ENCODE measurements at regions not wholly inside any gene's neighbourhood (a gene's known extent, or its start where the extent isn't known, plus 50 kb on each side); places are given as distances from the start of the nearest gene placed in this dataset.

DNA sequence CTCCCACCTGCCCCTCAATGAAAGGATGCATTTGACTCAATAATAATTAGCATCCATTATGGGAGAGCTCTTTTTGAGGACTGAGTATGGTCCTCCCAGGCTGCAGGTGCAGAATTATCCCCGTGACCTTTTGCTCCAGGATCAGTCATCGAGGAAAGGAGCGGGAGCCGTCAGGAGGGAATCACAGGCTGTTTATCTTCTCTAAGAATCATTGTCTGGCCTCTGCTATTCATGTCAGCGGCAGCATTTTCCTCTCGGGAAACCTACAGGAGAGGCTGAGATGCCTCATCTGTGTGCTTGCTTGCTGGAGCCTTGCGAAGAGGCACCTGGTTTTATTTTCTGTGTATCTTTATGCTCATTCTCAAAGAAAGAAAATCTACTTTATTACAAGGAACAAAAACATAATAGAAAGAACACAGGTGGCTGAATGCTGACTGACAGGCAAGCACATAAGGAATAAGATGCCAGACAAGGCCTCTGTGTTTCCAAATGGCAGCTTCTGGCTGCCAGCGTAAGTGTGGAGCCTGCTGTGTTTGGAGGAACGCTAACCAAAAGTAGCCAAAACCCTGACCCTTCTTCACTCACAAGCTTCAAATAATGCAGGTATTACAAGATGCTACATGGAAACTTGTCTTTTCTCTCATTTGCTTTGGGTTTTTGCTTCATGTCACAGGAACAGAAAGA is 539.1 kb upstream of the MARCKS start:
- Histone ChIP-seq H3K4me3 (ENCODE audit: insufficient read depth, low read depth, low read length) (no peak overlapping the region), H3K36me3 (ENCODE audit: insufficient read depth, low read length) (no peaks in the 10 kb centered on the region), H3K27me3 (ENCODE audit: insufficient read depth, low read length) (no peaks in the 10 kb centered on the region), H3K9me3 (ENCODE audit: insufficient read depth, low read depth, low read length) (no peaks in the 10 kb centered on the region), H3K9ac (ENCODE audit: low read length) (peak overlapping the region; percentile 12), H3K4me2 (ENCODE audit: low read length) (peak overlapping the region; percentile 53), H3K27ac (ENCODE audit: low read depth, low read length) (no peak overlapping the region), H3K79me2 (ENCODE audit: insufficient read depth, low read length) (no peaks in the 10 kb centered on the region), H4K20me1 (ENCODE audit: insufficient read depth, low read length) (no peaks in the 10 kb centered on the region), H2AFZ (ENCODE audit: low read depth, low read length) (peak overlapping the region; percentile 62), H3K4me1 (ENCODE audit: insufficient read depth, low read length) (peaks cover 10% of the 10 kb centered on the region)
- Mint-ChIP-seq H3K27me3 (ENCODE audit: low read depth, unreplicated experiment) (no peaks in the 10 kb centered on the region), H3K9me3 (ENCODE audit: unreplicated experiment) (no peaks in the 10 kb centered on the region), H3K36me3 (ENCODE audit: low read depth, unreplicated experiment) (no peaks in the 10 kb centered on the region), H3K4me3 (ENCODE audit: unreplicated experiment) (no peak overlapping the region), H3K27ac (ENCODE audit: unreplicated experiment) (no peak overlapping the region), H3K4me1 (ENCODE audit: low read depth, unreplicated experiment) (peaks cover 9% of the 10 kb centered on the region)
- no peak for DNase-seq (ENCODE audit: low read depth)
- TF ChIP-seq, protein P1, sequence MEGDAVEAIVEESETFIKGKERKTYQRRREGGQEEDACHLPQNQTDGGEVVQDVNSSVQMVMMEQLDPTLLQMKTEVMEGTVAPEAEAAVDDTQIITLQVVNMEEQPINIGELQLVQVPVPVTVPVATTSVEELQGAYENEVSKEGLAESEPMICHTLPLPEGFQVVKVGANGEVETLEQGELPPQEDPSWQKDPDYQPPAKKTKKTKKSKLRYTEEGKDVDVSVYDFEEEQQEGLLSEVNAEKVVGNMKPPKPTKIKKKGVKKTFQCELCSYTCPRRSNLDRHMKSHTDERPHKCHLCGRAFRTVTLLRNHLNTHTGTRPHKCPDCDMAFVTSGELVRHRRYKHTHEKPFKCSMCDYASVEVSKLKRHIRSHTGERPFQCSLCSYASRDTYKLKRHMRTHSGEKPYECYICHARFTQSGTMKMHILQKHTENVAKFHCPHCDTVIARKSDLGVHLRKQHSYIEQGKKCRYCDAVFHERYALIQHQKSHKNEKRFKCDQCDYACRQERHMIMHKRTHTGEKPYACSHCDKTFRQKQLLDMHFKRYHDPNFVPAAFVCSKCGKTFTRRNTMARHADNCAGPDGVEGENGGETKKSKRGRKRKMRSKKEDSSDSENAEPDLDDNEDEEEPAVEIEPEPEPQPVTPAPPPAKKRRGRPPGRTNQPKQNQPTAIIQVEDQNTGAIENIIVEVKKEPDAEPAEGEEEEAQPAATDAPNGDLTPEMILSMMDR (IDR thresholded peaks at IDR 0.05; ENCODE audit: insufficient read depth, low read depth, low read length), result no peak
- no peak for TF ChIP-seq EZH2 (IDR thresholded peaks at IDR 0.05; ENCODE audit: insufficient read depth, low read length)
- no peak for FAIRE-seq

GRCh38 chr6:113318575-113318917 is 538.6 kb upstream of the MARCKS start:
- Mint-ChIP-seq H3K27me3 (ENCODE audit: low read depth, unreplicated experiment) (no peaks in the 10 kb centered on the region), H3K36me3 (ENCODE audit: low read depth, unreplicated experiment) (no peaks in the 10 kb centered on the region), H3K4me1 (ENCODE audit: low read depth, unreplicated experiment) (peaks cover 9% of the 10 kb centered on the region), H3K4me3 (ENCODE audit: unreplicated experiment) (no peak overlapping the region), H3K27ac (ENCODE audit: unreplicated experiment) (no peak overlapping the region), H3K9me3 (ENCODE audit: unreplicated experiment) (no peaks in the 10 kb centered on the region)
- Histone ChIP-seq H3K4me2 (ENCODE audit: low read length) (peak overlapping the region; percentile 53), H3K4me1 (ENCODE audit: insufficient read depth, low read length) (peaks cover 10% of the 10 kb centered on the region), H3K9ac (ENCODE audit: low read length) (peak overlapping the region; percentile 12), H3K27ac (ENCODE audit: low read depth, low read length) (no peak overlapping the region), H3K9me3 (ENCODE audit: insufficient read depth, low read depth, low read length) (no peaks in the 10 kb centered on the region), H3K27me3 (ENCODE audit: insufficient read depth, low read length) (no peaks in the 10 kb centered on the region), H2AFZ (ENCODE audit: low read depth, low read length) (peak overlapping the region; percentile 62), H3K79me2 (ENCODE audit: insufficient read depth, low read length) (no peaks in the 10 kb centered on the region), H4K20me1 (ENCODE audit: insufficient read depth, low read length) (no peaks in the 10 kb centered on the region), H3K36me3 (ENCODE audit: insufficient read depth, low read length) (no peaks in the 10 kb centered on the region), H3K4me3 (ENCODE audit: insufficient read depth, low read depth, low read length) (no peak overlapping the region)
- no peak for FAIRE-seq
- no peak for TF ChIP-seq EZH2 (IDR thresholded peaks at IDR 0.05; ENCODE audit: insufficient read depth, low read length)
- TF ChIP-seq, protein P1 (IDR thresholded peaks at IDR 0.05; ENCODE audit: insufficient read depth, low read depth, low read length), result no peak
- DNase-seq (ENCODE audit: low read depth), result peak; percentile 13

- Mint-ChIP-seq H3K4me3 (ENCODE audit: unreplicated experiment) (no peak overlapping the region), H3K36me3 (ENCODE audit: low read depth, unreplicated experiment) (no peaks in the 10 kb centered on the region), H3K9me3 (ENCODE audit: unreplicated experiment) (no peaks in the 10 kb centered on the region), H3K27me3 (ENCODE audit: low read depth, unreplicated experiment) (no peaks in the 10 kb centered on the region), H3K4me1 (ENCODE audit: low read depth, unreplicated experiment) (peaks cover 9% of the 10 kb centered on the region), H3K27ac (ENCODE audit: unreplicated experiment) (no peak overlapping the region)
- Histone ChIP-seq H3K9me3 (ENCODE audit: insufficient read depth, low read depth, low read length) (no peaks in the 10 kb centered on the region), H2AFZ (ENCODE audit: low read depth, low read length) (no peak overlapping the region), H4K20me1 (ENCODE audit: insufficient read depth, low read length) (no peaks in the 10 kb centered on the region), H3K4me1 (ENCODE audit: insufficient read depth, low read length) (peaks cover 10% of the 10 kb centered on the region), H3K4me2 (ENCODE audit: low read length) (no peak overlapping the region), H3K9ac (ENCODE audit: low read length) (no peak overlapping the region), H3K27ac (ENCODE audit: low read depth, low read length) (no peak overlapping the region), H3K36me3 (ENCODE audit: insufficient read depth, low read length) (no peaks in the 10 kb centered on the region), H3K4me3 (ENCODE audit: insufficient read depth, low read depth, low read length) (no peak overlapping the region), H3K27me3 (ENCODE audit: insufficient read depth, low read length) (no peaks in the 10 kb centered on the region), H3K79me2 (ENCODE audit: insufficient read depth, low read length) (no peaks in the 10 kb centered on the region)
- DNase-seq (ENCODE audit: low read depth), result no peak
- no peak for TF ChIP-seq EZH2 (IDR thresholded peaks at IDR 0.05; ENCODE audit: insufficient read depth, low read length)
- TF ChIP-seq, protein P1 (IDR thresholded peaks at IDR 0.05; ENCODE audit: insufficient read depth, low read depth, low read length), result no peak
- no peak for FAIRE-seq
Measured at GRCh38 chr6:113320653-113321052, 536.5 kb upstream of the MARCKS start.
